ENCODE measurements at regions not wholly inside any gene's neighbourhood (a gene's known extent, or its start where the extent isn't known, plus 50 kb on each side); places are given as distances from the start of the nearest gene placed in this dataset.

GRCh38 chr7:148540041-148540738 lies 50.4 kb upstream of the C7orf33 start:
- 68% methylated on average over 6 of the region's 11 CpGs for WGBS (ENCODE audit: insufficient coverage, low coverage, low lambda C conversion rate, missing lambda C conversion rate)
- Histone ChIP-seq H3K9me3 (no peaks in the 10 kb centered on the region), H3K36me3 (no peaks in the 10 kb centered on the region), H3K4me3 (no peak overlapping the region), H3K27ac (no peak overlapping the region), H3K4me1 (no peaks in the 10 kb centered on the region), H3K27me3 (no peaks in the 10 kb centered on the region)
- DNase-seq = peak in 2 of 3 donors; percentile 35 to 52
- TF ChIP-seq POLR2A (IDR thresholded peaks at IDR 0.05) (no peak), CTCF (IDR thresholded peaks at IDR 0.05) (no peak)
- peak; percentile 66 to 86 (median 79) for ATAC-seq
- intact Hi-C loops (cut with DNase I) = no loop called here
